BLaER1 treated with 17β-estradiol and CSF1 and Interleukin-3, amounts not matched to agents 10 nM and 100 nM (cell line): ENCODE measurements at regions not wholly inside any gene's neighbourhood (a gene's known extent, or its start where the extent isn't known, plus 50 kb on each side); places are given as distances from the start of the nearest gene placed in this dataset.

Source experiments
- H3K27ac ChIP-seq, 11 experiments: shearing (Covaris generic); formaldehyde crosslinking; 2 replicates each; pipeline ENCODE4 v1.8.1; 2022
- H3K27me3 ChIP-seq, 11 experiments: shearing (Covaris generic); formaldehyde crosslinking; 2 replicates each; pipeline ENCODE4 v1.8.1; 2022
- H3K36me3 ChIP-seq, 11 experiments: shearing (Covaris generic); formaldehyde crosslinking; 2 replicates each; pipeline ENCODE4 v1.8.1; 2022
- H3K4me1 ChIP-seq, 10 experiments: shearing (Covaris generic); formaldehyde crosslinking; 2 replicates each; pipeline ENCODE4 v1.8.1; 2022
- H3K4me2 ChIP-seq, 11 experiments: shearing (Covaris generic); formaldehyde crosslinking; 2 replicates each; pipeline ENCODE4 v1.8.1; 2022
- H3K4me3 ChIP-seq, 10 experiments: shearing (Covaris generic); formaldehyde crosslinking; 2 replicates each; pipeline ENCODE4 v1.8.1; 2022
- H3K9ac ChIP-seq, 11 experiments: shearing (Covaris generic); formaldehyde crosslinking; 2 replicates each; pipeline ENCODE4 v1.8.1; 2022
- H3K9me3 ChIP-seq, 11 experiments: shearing (Covaris generic); formaldehyde crosslinking; replicated peaks in 1 of 11; 2 replicates each; pipeline ENCODE4 v1.8.1; 2022
- H4K20me1 ChIP-seq, 11 experiments: shearing (Covaris generic); formaldehyde crosslinking; 2 replicates each; pipeline ENCODE4 v1.8.1; 2022
- Cebpa-rat ChIP-seq, 11 experiments: shearing (Covaris generic); IDR thresholded peaks; 2 replicates each; pipeline ENCODE4 v1.8.1; 2022

GRCh38 chrX:33272986-33273385 is 61.6 kb upstream of the DMD start:
- Histone ChIP-seq H4K20me1 (no peaks in the 10 kb centered on the region; a peak in 2 of 22 replicates), H3K4me1 (peaks cover 0 to 20% (median 12%) of the 10 kb centered on the region in 10 experiments; a peak in 11 of 20 replicates), H3K27ac (no peak overlapping the region), H3K9me3 (no peaks in the 10 kb centered on the region; a peak in 1 of 22 replicates), H3K36me3 (no peaks in the 10 kb centered on the region), H3K4me2 (no peak overlapping the region), H3K4me3 (no peak overlapping the region), H3K27me3 (peaks cover 50 to 97% (median 84%) of the 10 kb centered on the region in 11 experiments), H3K9ac (no peak overlapping the region)
- TF ChIP-seq Cebpa-rat (IDR thresholded peaks at IDR 0.05), result no peak
